ENCODE measurements at regions not wholly inside any gene's neighbourhood (a gene's known extent, or its start where the extent isn't known, plus 50 kb on each side); places are given as distances from the start of the nearest gene placed in this dataset.
"Not testable (repeated sequence)": the region's sequence is repeated elsewhere in the genome, so short reads cannot be mapped to it uniquely, and the experiment has no call there.

DNA sequence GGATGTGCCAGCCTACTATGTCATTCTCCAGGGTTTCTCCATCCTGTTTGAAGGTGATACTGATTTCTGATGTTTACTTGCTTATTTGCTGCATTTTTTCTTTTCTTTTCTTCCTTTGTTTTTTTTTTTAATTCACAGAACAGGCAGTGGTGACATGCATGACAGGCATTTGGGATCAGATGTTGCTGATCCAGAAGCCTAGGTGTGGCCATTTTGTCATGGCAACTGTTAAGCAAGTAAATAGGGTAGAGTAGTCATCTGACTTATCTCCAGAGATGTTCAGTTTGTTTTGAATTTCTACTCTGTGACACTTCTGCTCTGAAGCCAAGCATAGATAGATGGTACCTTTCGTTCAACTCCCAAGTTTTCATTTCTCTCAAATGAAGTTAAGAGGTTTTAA, 85.4 kb upstream of the IKBKE start:
- DNase-seq (ENCODE audit: low spot score); intact Hi-C loops (cut with DNase I); ATAC-seq: not testable (repeated sequence)

GRCh38 chr1:206387631-206388030, 82.6 kb upstream of the IKBKE start:
- DNase-seq (ENCODE audit: low spot score); intact Hi-C loops (cut with DNase I): not testable (repeated sequence)
- ATAC-seq: peak; percentile 73

GRCh38 chr1:206391903-206392302, 78.4 kb upstream of the IKBKE start:
- intact Hi-C loops (cut with DNase I); DNase-seq (ENCODE audit: low spot score); ATAC-seq: not testable (repeated sequence)

- ATAC-seq; intact Hi-C loops (cut with DNase I); DNase-seq (ENCODE audit: low spot score): not testable (repeated sequence)
Observed at GRCh38 chr1:206397501-206397900, 72.8 kb upstream of the IKBKE start.

- DNase-seq (ENCODE audit: low spot score); intact Hi-C loops (cut with DNase I); ATAC-seq: not testable (repeated sequence)
Observed at GRCh38 chr1:206398261-206398660, 72.0 kb upstream of the IKBKE start.

DNA sequence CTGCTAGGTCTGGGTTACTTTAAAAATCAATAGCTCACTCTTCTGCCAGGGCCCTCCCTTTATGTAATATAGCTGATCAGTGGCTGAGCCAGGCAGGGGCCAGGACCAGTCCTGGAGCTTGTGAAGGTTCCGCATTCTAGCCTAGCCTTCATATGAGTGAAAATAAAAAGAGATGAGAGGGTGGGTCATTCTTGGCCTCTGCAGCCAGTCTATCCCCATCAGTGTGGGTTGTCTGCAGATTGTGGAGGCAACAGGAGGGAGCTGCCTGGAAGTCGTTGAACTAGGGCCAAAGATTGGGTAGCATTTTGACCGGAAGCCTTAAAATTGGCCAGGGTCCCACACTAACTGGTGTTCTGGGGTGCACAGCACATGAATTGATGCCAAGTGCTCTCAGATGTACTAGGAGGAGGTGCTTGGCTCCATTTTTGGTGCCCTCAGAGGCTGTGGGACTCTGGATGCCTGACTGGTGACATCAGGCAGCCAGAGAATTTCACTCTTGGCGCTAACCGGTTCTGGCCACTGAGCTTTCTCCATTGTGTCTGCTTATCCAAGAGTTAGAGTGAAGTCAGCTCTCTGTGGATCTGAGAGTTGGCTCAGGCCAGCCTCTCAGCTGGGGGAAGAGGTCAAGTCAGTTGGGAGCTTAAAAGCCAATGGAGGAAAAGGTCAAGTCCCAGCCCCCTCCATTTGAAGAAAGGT, 66.5 kb upstream of the IKBKE start:
- ATAC-seq: peak; percentile 95
- DNase-seq (ENCODE audit: low spot score); intact Hi-C loops (cut with DNase I): not testable (repeated sequence)

DNA sequence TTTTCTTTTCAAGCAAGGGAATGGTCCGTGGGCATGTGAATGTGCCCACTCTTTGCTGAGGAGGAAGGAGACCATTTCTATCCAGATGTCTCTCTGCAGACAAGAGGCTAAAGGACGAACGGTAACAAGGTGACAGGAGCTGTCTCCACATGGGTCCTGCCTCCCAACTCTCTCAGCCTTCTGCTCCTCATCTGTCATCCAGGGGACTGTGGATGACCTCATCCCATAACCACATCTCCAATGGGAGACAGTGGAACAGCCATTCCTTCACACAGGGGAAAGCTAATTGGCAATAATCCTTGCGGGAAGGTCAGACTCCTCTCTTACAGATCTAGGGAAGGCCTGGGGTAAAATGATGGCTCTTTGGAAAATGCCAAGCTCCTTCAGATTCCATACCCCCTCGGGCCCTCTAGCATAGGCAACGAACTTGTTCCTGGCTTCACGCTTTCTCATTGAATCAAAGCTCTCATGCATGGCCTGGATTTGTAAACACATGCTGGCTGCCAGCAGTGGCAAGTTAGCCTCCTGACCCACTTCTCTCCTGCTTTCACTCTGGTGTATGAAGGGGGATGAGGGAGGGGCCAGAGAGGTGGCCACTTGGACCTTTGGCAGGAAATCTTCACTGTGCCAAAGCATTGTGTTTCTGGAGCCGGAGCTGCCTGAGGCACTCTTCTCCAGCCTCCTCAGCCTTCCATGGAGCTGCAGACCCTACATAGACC, 65.8 kb upstream of the IKBKE start:
- peak; percentile 49 for ATAC-seq
- intact Hi-C loops (cut with DNase I): not testable (repeated sequence)

DNA sequence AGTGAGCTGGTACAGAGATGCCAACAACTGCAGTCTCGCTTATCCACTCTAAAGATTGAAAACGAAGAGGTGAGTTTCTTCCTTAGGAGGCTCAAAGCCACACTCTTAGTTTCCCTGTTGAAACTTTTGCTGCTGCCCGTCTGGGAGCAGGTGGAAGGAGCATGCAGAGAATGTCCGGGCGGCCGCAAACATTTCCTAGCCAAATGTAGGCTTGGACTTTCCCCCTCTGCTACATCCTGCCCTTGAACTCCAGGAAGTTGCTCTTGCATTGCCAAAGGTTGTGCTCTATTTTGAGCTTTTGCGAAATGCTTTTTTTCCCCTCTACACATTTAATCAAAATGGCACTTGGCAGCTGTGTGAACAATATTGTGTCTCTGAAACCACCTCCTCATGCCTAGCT, 65.0 kb upstream of the IKBKE start:
- DNase-seq (ENCODE audit: low spot score); intact Hi-C loops (cut with DNase I); ATAC-seq: not testable (repeated sequence)

More for the DNA sequence above, 65.8 kb upstream of the IKBKE start:
- DNase-seq (ENCODE audit: low spot score): not testable (repeated sequence)

- ATAC-seq; intact Hi-C loops (cut with DNase I); DNase-seq (ENCODE audit: low spot score): not testable (repeated sequence)
Observed at GRCh38 chr1:206408371-206409288, 61.6 kb upstream of the IKBKE start.

DNA sequence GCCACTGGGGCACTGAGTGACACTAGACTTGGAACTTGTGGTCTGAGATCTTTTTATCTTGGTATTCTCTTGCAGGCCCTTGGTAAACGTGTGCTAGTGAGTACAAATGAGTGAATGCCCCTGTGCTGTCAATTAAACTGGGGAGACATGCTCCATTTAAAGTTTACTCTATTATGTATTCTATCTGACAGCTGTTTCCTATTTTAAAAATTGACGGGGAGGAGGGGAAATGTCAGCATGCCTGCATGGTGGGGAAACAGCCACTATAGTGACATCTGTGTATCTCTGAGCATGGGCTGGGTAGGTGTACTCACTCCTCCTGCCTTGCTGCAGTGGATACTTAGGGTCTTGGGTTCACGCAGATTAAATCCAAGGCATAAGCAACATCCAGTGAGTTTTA, 59.0 kb upstream of the IKBKE start:
- intact Hi-C loops (cut with DNase I): no loop called here
- DNase-seq (ENCODE audit: low spot score) (no peak), ATAC-seq (no peak)

DNA sequence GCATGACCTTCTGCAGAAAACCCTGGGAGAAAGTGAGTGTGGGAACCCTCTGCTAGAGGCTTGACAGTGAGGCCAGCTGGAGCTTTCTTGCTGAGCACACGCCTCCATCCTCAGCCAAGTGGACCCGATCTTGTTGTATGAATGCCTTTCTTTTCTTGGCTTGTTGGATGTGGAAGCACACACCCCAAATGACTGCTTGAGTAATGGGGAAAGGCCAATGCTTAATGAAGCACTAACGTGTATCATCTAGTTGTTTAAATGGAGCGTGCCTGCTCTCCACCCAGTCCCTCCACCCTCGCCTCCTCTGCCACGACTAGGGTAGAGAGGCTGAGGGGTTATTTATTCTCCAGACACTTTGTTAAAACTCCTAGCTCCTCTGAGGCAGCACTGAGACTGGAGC, 54.3 kb upstream of the IKBKE start:
- intact Hi-C loops (cut with DNase I): no loop called here
- DNase-seq (ENCODE audit: low spot score) (no peak), ATAC-seq (no peak)

DNA sequence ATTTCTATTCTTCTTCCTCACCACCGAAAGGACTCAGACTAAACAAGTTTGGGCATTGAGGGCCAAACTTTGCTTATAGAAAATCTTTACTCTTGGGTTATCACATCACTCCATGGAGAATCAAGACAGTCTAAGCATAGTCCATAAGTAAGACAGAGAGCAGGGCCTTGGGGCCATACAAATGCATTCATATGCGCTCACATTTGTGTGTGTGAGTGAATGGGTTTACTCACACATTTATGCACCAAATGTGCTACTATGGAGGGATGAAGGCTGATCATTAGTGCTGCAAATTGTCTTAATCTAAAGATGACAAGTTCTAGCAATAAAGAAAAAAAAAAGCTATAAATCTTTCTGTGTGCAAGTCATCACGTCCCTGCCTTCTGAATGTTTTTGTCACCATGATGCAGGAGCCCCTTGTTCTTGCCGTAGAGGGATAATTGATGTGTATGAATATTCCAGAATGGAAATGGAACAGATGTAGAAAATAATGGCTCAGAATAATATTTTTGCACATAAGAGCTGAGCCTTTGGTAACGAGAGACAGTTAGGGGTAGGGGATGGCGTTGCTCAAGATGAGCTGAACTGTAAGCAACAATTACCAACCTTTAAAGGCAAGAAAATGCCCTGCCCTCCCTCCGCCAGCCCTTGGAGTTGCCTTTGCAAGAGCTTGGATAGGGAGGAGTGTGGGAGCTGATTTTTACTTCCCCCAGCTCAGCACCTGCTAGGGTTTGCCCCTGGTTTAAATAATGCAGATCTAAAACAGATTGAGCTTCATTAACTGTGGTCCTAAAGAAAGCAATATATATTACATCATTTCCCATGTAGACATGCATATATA, 52.3 kb upstream of the IKBKE start:
- no peak for ATAC-seq
- intact Hi-C loops (cut with DNase I): no loop called here
- DNase-seq (ENCODE audit: low spot score): no peak

- DNase-seq (ENCODE audit: low spot score): no peak
- intact Hi-C loops (cut with DNase I): no loop called here
- ATAC-seq: no peak
Observed at GRCh38 chr1:206419250-206419649, 51.0 kb upstream of the IKBKE start.

DNA sequence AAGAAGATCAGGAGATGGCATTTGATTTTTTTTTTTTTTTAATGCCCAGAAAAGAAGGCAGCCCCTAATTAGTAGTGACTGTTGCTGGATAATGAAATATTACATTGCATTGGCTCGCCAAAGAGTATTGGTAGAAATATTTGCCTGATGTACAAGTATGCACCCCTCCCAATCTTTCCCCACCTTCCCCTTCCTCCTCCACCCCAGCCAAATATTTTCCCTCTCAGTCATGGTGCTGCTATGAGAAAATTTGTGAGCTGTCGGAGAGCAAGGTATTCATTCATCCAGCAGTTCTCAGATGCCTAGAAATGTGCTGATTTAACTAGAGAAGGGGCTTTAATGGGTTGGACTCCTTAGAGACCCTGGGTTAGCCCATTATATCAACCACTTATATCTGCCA, 50.5 kb upstream of the IKBKE start:
- intact Hi-C loops (cut with DNase I): no loop called here
- DNase-seq (ENCODE audit: low spot score): no peak
- ATAC-seq: no peak

DNA sequence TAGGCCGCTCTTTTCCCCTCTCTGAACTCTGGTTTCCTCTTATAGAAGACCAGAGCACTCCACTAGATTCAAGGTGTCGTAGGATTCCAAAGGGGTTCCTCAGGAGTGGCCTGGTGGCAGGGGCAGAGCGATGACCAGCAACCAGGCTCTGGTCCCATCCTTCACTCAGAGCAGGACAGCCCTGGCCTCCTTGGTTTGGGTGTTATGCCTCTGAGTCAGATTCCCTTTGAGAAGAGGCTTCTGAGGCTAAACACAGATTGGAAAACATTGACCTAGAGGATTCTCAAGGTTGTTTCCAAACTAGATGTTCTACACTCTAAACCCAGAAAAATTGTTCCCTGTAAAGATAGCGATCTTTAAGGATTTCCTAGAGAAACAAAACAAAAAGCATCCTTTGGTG, 49.8 kb upstream of the IKBKE start:
- intact Hi-C loops (cut with DNase I): no loop called here
- DNase-seq (ENCODE audit: low spot score) (no peak), ATAC-seq (no peak)

Measured in sciatic nerve (tissue), 2 donors.